Right kidney (tissue), 1 donor: ENCODE measurements at regions not wholly inside any gene's neighbourhood (a gene's known extent, or its start where the extent isn't known, plus 50 kb on each side); places are given as distances from the start of the nearest gene placed in this dataset.
"Not testable (repeated sequence)": the region's sequence is repeated elsewhere in the genome, so short reads cannot be mapped to it uniquely, and the experiment has no call there.

Source experiments
- DNase-seq: peaks from one replicate; pipeline ENCODE4 v3.0.0-alpha.2; 2016

- no peak for DNase-seq
These were observed 590.6 kb downstream of the NUF2 start for GRCh38 chr1:163912170-163912884.

- no peak for DNase-seq
These were observed 593.1 kb downstream of the NUF2 start for GRCh38 chr1:163914785-163915413.

GRCh38 chr1:163922743-163923201 is 601.0 kb downstream of the NUF2 start:
- DNase-seq = no peak

- DNase-seq = no peak
These were observed 602.3 kb downstream of the NUF2 start for GRCh38 chr1:163924041-163924440.

GRCh38 chr1:163927493-163927892 is 605.7 kb downstream of the NUF2 start:
- DNase-seq = no peak

- DNase-seq = no peak
These were observed 606.3 kb downstream of the NUF2 start for GRCh38 chr1:163928069-163928468.

- DNase-seq = no peak
These were observed 606.9 kb downstream of the NUF2 start for GRCh38 chr1:163928651-163929050.

- no peak for DNase-seq
These were observed 611.1 kb downstream of the NUF2 start for GRCh38 chr1:163932901-163933300.

GRCh38 chr1:163933437-163933836 is 611.7 kb downstream of the NUF2 start:
- DNase-seq = no peak

GRCh38 chr1:163935738-163936374 is 614.1 kb downstream of the NUF2 start:
- DNase-seq = no peak

- DNase-seq = no peak
These were observed 599.4 kb upstream of the PBX1 start for GRCh38 chr1:163959622-163960021.

GRCh38 chr1:163970151-163970550 is 588.8 kb upstream of the PBX1 start:
- DNase-seq = no peak

- no peak for DNase-seq
These were observed 588.3 kb upstream of the PBX1 start for GRCh38 chr1:163970699-163971098.

- DNase-seq = no peak
These were observed 585.4 kb upstream of the PBX1 start for GRCh38 chr1:163973586-163973985.

GRCh38 chr1:163974120-163974519 is 584.9 kb upstream of the PBX1 start:
- no peak for DNase-seq

- DNase-seq = no peak
These were observed 578.6 kb upstream of the PBX1 start for GRCh38 chr1:163980394-163980793.

GRCh38 chr1:163981500-163982030 is 577.4 kb upstream of the PBX1 start:
- DNase-seq = no peak

- no peak for DNase-seq
These were observed 575.9 kb upstream of the PBX1 start for GRCh38 chr1:163983097-163983496.

GRCh38 chr1:163985700-163986099 is 573.3 kb upstream of the PBX1 start:
- DNase-seq = no peak

GRCh38 chr1:163999131-163999530 is 559.9 kb upstream of the PBX1 start:
- no peak for DNase-seq

GRCh38 chr1:164006186-164006585 is 552.8 kb upstream of the PBX1 start:
- DNase-seq = not testable (repeated sequence)

- DNase-seq = no peak
These were observed 552.4 kb upstream of the PBX1 start for GRCh38 chr1:164006621-164007020.

GRCh38 chr1:164017239-164017638 is 541.7 kb upstream of the PBX1 start:
- DNase-seq = no peak
